Coronary artery (tissue), 2 donors: ENCODE measurements at regions not wholly inside any gene's neighbourhood (a gene's known extent, or its start where the extent isn't known, plus 50 kb on each side); places are given as distances from the start of the nearest gene placed in this dataset.

Experiments
- DNase-seq: peaks from one replicate; pipeline ENCODE4 v3.0.0-alpha.2; 2017; ENCODE audit warnings: low spot score
- H3K27ac ChIP-seq, 2 donors: fragments of 200-600 bp; sonication (generic); one replicate each; pipeline ENCODE4 v1.5.1; 2016 to 2019
- H3K4me3 ChIP-seq: fragments of 200-600 bp; sonication (generic); 2 replicates; pipeline ENCODE4 v1.5.1; 2016; ENCODE audit warnings: mild to moderate bottlenecking, moderate library complexity
- TF ChIP-seq, protein P1 (sequence below): fragments of 200-600 bp; sonication (generic); IDR thresholded peaks from one replicate; pipeline ENCODE4 v1.5.1; 2019; ENCODE audit warnings: antibody characterized with exemption

- Histone ChIP-seq H3K4me3 (no peak overlapping the region), H3K27ac (no peak overlapping the region)
- no peak for DNase-seq
- TF ChIP-seq, protein P1, sequence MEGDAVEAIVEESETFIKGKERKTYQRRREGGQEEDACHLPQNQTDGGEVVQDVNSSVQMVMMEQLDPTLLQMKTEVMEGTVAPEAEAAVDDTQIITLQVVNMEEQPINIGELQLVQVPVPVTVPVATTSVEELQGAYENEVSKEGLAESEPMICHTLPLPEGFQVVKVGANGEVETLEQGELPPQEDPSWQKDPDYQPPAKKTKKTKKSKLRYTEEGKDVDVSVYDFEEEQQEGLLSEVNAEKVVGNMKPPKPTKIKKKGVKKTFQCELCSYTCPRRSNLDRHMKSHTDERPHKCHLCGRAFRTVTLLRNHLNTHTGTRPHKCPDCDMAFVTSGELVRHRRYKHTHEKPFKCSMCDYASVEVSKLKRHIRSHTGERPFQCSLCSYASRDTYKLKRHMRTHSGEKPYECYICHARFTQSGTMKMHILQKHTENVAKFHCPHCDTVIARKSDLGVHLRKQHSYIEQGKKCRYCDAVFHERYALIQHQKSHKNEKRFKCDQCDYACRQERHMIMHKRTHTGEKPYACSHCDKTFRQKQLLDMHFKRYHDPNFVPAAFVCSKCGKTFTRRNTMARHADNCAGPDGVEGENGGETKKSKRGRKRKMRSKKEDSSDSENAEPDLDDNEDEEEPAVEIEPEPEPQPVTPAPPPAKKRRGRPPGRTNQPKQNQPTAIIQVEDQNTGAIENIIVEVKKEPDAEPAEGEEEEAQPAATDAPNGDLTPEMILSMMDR: no peak
Measured at GRCh38 chr13:47841151-47841550, 159.9 kb downstream of the SUCLA2 start.

DNA sequence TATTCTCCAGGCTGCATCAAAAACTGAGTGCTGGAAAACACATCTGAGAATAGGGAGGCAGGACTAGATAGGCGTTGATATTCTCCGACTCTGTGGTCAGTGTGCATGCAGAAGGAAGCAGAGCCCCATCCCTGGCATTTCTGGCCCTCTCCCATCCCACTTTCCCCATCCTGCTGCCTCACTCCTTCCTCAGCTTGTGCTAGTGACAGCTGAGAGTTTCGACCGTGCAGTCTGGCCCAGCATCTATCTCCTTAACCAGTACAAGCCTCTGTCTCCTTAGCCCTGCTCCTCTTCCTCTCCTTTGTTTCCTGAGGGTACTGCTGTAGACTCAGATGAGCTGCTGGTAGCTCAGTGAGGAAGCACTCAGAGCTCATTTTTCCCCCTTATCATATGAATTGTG is 163.2 kb downstream of the SUCLA2 start:
- H3K4me3 ChIP-seq: no peak overlapping the region
- DNase-seq: no peak
- H3K27ac ChIP-seq: no peak overlapping the region
- TF ChIP-seq, protein P1: no peak

DNA sequence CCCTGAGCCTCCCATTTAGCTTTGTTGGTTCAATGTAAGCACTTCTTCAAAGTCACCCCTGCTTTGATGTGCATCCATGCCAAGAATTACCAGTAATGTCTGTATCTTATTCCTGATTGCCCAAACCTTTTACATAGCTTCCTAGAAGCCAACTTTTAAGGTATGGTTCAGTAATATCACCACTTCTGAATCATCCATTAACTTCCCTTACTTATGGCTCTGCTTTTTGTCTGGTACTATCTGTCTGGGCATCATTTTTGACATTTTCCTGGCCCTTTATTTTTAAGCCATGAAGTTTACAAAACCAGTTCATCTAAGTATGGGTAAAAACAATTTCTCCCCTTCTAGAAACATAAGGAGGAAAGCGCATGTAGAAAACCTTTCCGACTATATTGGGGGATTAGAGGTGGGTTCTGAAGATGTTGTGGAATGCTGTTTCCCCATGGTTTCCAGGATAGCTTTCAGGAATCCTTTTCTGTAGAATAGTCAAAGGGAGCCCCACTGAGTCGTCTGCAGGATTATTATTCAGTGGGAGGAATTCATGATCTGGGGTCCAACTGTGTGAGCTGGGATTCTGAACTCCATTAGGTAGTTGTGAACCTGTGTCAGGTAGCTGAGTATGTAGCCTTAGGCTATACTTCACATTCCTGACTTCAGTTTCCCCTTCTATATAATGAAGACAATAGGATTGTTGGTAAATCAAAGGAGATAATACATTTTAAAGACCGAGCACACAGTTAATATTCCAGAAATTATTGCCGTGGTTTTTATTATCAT is 163.8 kb downstream of the SUCLA2 start:
- DNase-seq: no peak
- no peak overlapping the region for H3K27ac ChIP-seq
- TF ChIP-seq, protein P1: no peak
- no peak overlapping the region for H3K4me3 ChIP-seq

- Histone ChIP-seq H3K4me3 (no peak overlapping the region), H3K27ac (no peak overlapping the region)
- no peak for DNase-seq
- TF ChIP-seq, protein P1: no peak
Measured at GRCh38 chr13:47835470-47836228, 165.4 kb downstream of the SUCLA2 start.

DNA sequence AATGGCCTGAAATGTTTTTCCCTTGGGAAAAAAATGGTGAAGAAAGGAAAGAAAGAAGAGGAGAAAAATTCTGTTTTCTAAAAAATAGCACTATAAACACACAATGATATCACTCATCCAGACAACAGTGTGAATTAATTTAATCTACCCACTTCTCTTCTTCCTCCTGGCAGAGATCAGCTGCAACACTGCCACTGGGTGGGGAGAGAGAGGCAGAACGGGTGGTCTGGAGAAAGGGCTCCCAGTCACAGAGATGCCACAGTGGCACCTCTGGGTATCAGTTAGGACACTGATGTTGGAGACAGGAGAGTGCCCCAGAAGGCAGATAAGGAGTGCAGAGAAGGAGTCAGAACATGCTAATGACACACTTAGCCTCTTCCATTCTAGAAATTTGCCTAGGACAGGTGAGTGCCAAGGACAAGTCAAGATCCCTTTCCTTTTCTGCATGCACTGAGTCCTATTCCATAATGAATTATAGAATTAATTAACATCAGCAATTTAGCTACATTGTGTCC is 168.6 kb downstream of the SUCLA2 start:
- H3K27ac ChIP-seq: no peak overlapping the region
- TF ChIP-seq, protein P1: no peak
- no peak overlapping the region for H3K4me3 ChIP-seq
- DNase-seq: no peak

DNA sequence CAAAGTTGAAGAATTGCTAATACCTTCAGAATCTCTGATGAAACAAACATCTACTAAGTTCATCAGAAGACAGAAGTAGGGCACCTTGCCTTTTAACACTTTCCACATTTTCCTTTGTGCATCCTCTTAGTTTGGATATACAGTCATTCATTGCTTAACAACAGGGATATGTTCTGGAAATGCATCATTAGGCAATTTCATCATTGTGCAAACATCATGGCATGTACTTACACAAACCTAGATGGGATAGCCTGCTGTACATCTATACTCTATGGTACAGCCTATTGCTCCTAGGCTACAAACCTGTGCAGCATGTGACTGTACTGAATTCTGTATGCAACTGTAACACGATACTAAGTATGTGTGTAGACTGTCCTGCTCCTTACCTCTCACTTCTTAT is 169.8 kb downstream of the SUCLA2 start:
- no peak overlapping the region for H3K4me3 ChIP-seq
- TF ChIP-seq, protein P1: no peak

More for the DNA sequence above, 169.8 kb downstream of the SUCLA2 start:
- no peak for DNase-seq
- no peak overlapping the region for H3K27ac ChIP-seq
